Astrocyte (in vitro differentiated cells and primary cell): ENCODE measurements at regions not wholly inside any gene's neighbourhood (a gene's known extent, or its start where the extent isn't known, plus 50 kb on each side); places are given as distances from the start of the nearest gene placed in this dataset.

Source experiments
- DNase-seq: peaks from one replicate; pipeline ENCODE4 v3.0.0-alpha.2; 2010; ENCODE audit warnings: low read depth
- FAIRE-seq: peaks from 2 replicates; lab custom pipeline; 2011; peaks lifted over from hg19 to GRCh38; lab: Jason Lieb, UNC
- H2AFZ ChIP-seq: 2 replicates; pipeline ENCODE4 v1.6.0; 2012; ENCODE audit warnings: low read depth, low read length, inconsistent platforms
- H3K27ac ChIP-seq: 2 replicates; pipeline ENCODE4 v1.5.1; 2011; ENCODE audit warnings: low read depth, low read length, inconsistent platforms
- H3K27me3 ChIP-seq: 2 replicates; pipeline ENCODE4 v1.6.0; 2011; ENCODE audit warnings: low read length, inconsistent platforms; ENCODE audit not compliant: insufficient read depth
- H3K36me3 ChIP-seq: 2 replicates; pipeline ENCODE4 v1.5.1; 2011; ENCODE audit warnings: low read length, inconsistent platforms; ENCODE audit not compliant: insufficient read depth
- H3K4me1 ChIP-seq: 2 replicates; pipeline ENCODE4 v1.5.1; 2011; ENCODE audit warnings: low read length, inconsistent platforms; ENCODE audit not compliant: insufficient read depth
- H3K4me2 ChIP-seq: 2 replicates; pipeline ENCODE4 v1.6.0; 2012; ENCODE audit warnings: low read length, inconsistent platforms
- H3K4me3 ChIP-seq: 2 replicates; pipeline ENCODE4 v1.5.1; 2011; ENCODE audit warnings: low read depth, mild to moderate bottlenecking, low read length, inconsistent platforms; ENCODE audit not compliant: insufficient read depth
- H3K79me2 ChIP-seq: 2 replicates; pipeline ENCODE4 v1.6.0; 2012; ENCODE audit warnings: mild to moderate bottlenecking, low read length, inconsistent platforms; ENCODE audit not compliant: insufficient read depth
- H3K9ac ChIP-seq: 2 replicates; pipeline ENCODE4 v1.6.0; 2012; ENCODE audit warnings: mild to moderate bottlenecking, low read length, inconsistent platforms
- H3K9me3 ChIP-seq: 2 replicates; pipeline ENCODE4 v1.5.1; 2012; ENCODE audit warnings: low read depth, mild to moderate bottlenecking, low read length, inconsistent platforms; ENCODE audit not compliant: insufficient read depth
- H4K20me1 ChIP-seq: 2 replicates; pipeline ENCODE4 v1.6.0; 2012; ENCODE audit warnings: low read length, inconsistent platforms; ENCODE audit not compliant: insufficient read depth
- H3K27ac Mint-ChIP-seq: one replicate; pipeline ENCODE4 v1.8.0; 2021; ENCODE audit warnings: mild to moderate bottlenecking, mixed read lengths; ENCODE audit not compliant: unreplicated experiment
- H3K27me3 Mint-ChIP-seq: one replicate; pipeline ENCODE4 v1.8.0; 2021; ENCODE audit warnings: low read depth, mixed read lengths; ENCODE audit not compliant: unreplicated experiment
- H3K36me3 Mint-ChIP-seq: one replicate; pipeline ENCODE4 v1.8.0; 2021; ENCODE audit warnings: low read depth, mixed read lengths; ENCODE audit not compliant: unreplicated experiment
- H3K4me1 Mint-ChIP-seq: one replicate; pipeline ENCODE4 v1.8.0; 2021; ENCODE audit warnings: low read depth, mixed read lengths; ENCODE audit not compliant: unreplicated experiment
- H3K4me3 Mint-ChIP-seq: one replicate; pipeline ENCODE4 v1.8.0; 2021; ENCODE audit warnings: mild to moderate bottlenecking, moderate library complexity, mixed read lengths; ENCODE audit not compliant: unreplicated experiment
- H3K9me3 Mint-ChIP-seq: one replicate; pipeline ENCODE4 v1.8.0; 2021; ENCODE audit warnings: mild to moderate bottlenecking, mixed read lengths; ENCODE audit not compliant: unreplicated experiment
- EZH2 ChIP-seq: IDR thresholded peaks from 2 replicates; pipeline ENCODE4 v1.6.1; 2012; ENCODE audit warnings: mild to moderate bottlenecking, low read length, inconsistent platforms; ENCODE audit not compliant: insufficient read depth
- TF ChIP-seq, protein P1 (sequence below): IDR thresholded peaks from 2 replicates; pipeline ENCODE4 v1.5.1; 2011; ENCODE audit warnings: low read depth, mild to moderate bottlenecking, inconsistent platforms, low read length, moderate library complexity; ENCODE audit not compliant: insufficient read depth

DNA sequence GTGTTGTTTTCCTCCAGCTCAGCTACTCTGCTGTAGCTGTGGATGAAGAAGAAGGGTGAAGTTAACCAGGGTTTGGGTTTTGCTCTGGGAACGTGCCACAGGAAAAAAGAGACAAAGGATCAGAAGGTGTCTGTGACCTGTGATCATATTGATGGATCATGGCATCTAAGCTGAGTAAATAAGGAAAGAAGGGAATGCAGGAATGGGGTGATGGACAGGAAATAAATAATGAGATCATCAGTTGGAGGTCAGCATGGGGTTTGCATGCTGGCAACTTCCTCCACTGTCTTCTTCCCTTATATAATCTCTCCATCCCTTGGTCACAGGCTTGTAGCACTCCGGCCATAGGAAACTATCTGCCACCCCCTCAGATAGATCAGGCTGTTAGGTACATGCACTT is 430.3 kb upstream of the PDE3A start:
- H3K4me3 ChIP-seq = no peak overlapping the region
- H3K4me1 ChIP-seq = peaks cover 4% of the 10 kb centered on the region
- no peaks in the 10 kb centered on the region for H3K27me3 Mint-ChIP-seq
- H3K4me1 Mint-ChIP-seq = peaks cover 3% of the 10 kb centered on the region
- H3K36me3 ChIP-seq = no peaks in the 10 kb centered on the region
- no peak overlapping the region for H2AFZ ChIP-seq
- no peaks in the 10 kb centered on the region for H3K27me3 ChIP-seq
- H3K27ac Mint-ChIP-seq = no peak overlapping the region
- DNase-seq (no peak), FAIRE-seq (no peak)
- H3K9ac ChIP-seq = no peak overlapping the region
- no peak for TF ChIP-seq EZH2
- TF ChIP-seq, protein P1, sequence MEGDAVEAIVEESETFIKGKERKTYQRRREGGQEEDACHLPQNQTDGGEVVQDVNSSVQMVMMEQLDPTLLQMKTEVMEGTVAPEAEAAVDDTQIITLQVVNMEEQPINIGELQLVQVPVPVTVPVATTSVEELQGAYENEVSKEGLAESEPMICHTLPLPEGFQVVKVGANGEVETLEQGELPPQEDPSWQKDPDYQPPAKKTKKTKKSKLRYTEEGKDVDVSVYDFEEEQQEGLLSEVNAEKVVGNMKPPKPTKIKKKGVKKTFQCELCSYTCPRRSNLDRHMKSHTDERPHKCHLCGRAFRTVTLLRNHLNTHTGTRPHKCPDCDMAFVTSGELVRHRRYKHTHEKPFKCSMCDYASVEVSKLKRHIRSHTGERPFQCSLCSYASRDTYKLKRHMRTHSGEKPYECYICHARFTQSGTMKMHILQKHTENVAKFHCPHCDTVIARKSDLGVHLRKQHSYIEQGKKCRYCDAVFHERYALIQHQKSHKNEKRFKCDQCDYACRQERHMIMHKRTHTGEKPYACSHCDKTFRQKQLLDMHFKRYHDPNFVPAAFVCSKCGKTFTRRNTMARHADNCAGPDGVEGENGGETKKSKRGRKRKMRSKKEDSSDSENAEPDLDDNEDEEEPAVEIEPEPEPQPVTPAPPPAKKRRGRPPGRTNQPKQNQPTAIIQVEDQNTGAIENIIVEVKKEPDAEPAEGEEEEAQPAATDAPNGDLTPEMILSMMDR = no peak
- H4K20me1 ChIP-seq = no peaks in the 10 kb centered on the region
- H3K36me3 Mint-ChIP-seq = no peaks in the 10 kb centered on the region
- no peak overlapping the region for H3K27ac ChIP-seq
- H3K4me2 ChIP-seq = no peak overlapping the region
- no peaks in the 10 kb centered on the region for H3K9me3 Mint-ChIP-seq
- no peaks in the 10 kb centered on the region for H3K79me2 ChIP-seq
- H3K4me3 Mint-ChIP-seq = no peak overlapping the region
- H3K9me3 ChIP-seq = no peaks in the 10 kb centered on the region

DNA sequence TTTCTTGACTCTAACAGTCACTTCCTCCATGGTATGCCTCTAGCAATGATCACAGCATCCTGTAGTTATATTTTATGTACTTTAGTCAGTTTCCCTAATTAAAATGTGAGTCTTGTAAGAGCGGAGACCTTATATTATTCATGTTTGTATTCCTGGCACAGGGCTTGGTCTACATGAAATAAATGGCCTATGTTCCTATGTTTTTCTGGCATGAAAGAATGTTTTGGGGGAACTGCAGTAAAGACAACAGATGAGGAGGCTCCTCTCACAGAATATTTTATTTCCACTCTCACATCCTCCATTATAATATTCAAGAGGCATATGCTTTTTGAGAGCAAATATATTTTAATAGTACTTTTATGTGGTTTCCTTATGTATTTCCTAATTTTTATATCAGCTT is 429.8 kb upstream of the PDE3A start:
- peaks cover 3% of the 10 kb centered on the region for H3K4me1 Mint-ChIP-seq
- H4K20me1 ChIP-seq = no peaks in the 10 kb centered on the region
- H3K9me3 Mint-ChIP-seq = peaks cover 2% of the 10 kb centered on the region
- no peak overlapping the region for H2AFZ ChIP-seq
- H3K27me3 Mint-ChIP-seq = no peaks in the 10 kb centered on the region
- peaks cover 4% of the 10 kb centered on the region for H3K4me1 ChIP-seq
- H3K36me3 ChIP-seq = no peaks in the 10 kb centered on the region
- H3K4me3 Mint-ChIP-seq = no peak overlapping the region
- H3K27ac ChIP-seq = no peak overlapping the region
- H3K4me2 ChIP-seq = no peak overlapping the region
- H3K9me3 ChIP-seq = no peaks in the 10 kb centered on the region
- DNase-seq (no peak), FAIRE-seq (no peak)
- TF ChIP-seq, protein P1 = no peak
- no peak for TF ChIP-seq EZH2
- H3K36me3 Mint-ChIP-seq = no peaks in the 10 kb centered on the region
- no peaks in the 10 kb centered on the region for H3K79me2 ChIP-seq
- H3K27ac Mint-ChIP-seq = no peak overlapping the region
- no peaks in the 10 kb centered on the region for H3K27me3 ChIP-seq
- no peak overlapping the region for H3K9ac ChIP-seq
- H3K4me3 ChIP-seq = no peak overlapping the region

DNA sequence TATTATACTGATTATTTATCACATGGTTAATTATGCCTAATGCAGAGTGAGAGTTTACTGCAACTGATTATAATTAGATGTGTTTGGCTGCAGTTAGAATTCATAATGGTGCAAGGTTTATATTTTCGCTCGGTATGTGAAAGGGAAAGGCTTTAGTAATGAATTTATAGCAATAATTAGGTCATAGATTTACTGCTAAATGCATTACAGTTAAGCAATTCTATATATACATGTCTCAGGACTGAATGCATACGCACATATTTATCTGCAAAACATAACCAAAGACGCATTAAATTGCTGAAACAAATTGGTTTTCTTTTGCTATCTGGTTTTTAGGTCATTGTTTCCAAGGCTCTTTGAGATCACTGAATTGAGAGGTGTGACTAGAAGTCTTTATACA is 428.1 kb upstream of the PDE3A start:
- no peak overlapping the region for H3K4me2 ChIP-seq
- H3K4me3 ChIP-seq = no peak overlapping the region
- no peaks in the 10 kb centered on the region for H4K20me1 ChIP-seq
- Mint-ChIP-seq H3K27me3 (no peaks in the 10 kb centered on the region), H3K9me3 (peaks cover 2% of the 10 kb centered on the region), H3K4me3 (no peak overlapping the region), H3K4me1 (peaks cover 3% of the 10 kb centered on the region), H3K27ac (no peak overlapping the region), H3K36me3 (no peaks in the 10 kb centered on the region)
- no peaks in the 10 kb centered on the region for H3K36me3 ChIP-seq
- H3K9ac ChIP-seq = no peak overlapping the region
- no peak for DNase-seq
- peaks cover 4% of the 10 kb centered on the region for H3K4me1 ChIP-seq
- no peaks in the 10 kb centered on the region for H3K9me3 ChIP-seq
- FAIRE-seq = no peak
- H2AFZ ChIP-seq = no peak overlapping the region
- no peaks in the 10 kb centered on the region for H3K27me3 ChIP-seq
- no peak overlapping the region for H3K27ac ChIP-seq
- H3K79me2 ChIP-seq = no peaks in the 10 kb centered on the region
- TF ChIP-seq EZH2 = no peak
- TF ChIP-seq, protein P1 = no peak
